ES-I3 (cell line): ENCODE measurements at regions not wholly inside any gene's neighbourhood (a gene's known extent, or its start where the extent isn't known, plus 50 kb on each side); places are given as distances from the start of the nearest gene placed in this dataset.

Experiments used
- H3K36me3 ChIP-seq: 2 replicates; pipeline ENCODE4 v1.6.1; 2013; ENCODE audit warnings: mild to moderate bottlenecking, low read length, control low read depth, moderate library complexity; ENCODE audit not compliant: insufficient read depth
- H3K4me1 ChIP-seq: 2 replicates; pipeline ENCODE4 v1.6.1; 2013; ENCODE audit warnings: mild to moderate bottlenecking, control low read depth, low read length; ENCODE audit not compliant: insufficient read depth
- H3K9ac ChIP-seq: 2 replicates; pipeline ENCODE4 v1.6.1; 2013; ENCODE audit warnings: low read depth, mild to moderate bottlenecking, low read length, moderate library complexity
- H3K9me3 ChIP-seq: 2 replicates; pipeline ENCODE4 v1.6.1; 2013; ENCODE audit warnings: mild to moderate bottlenecking, low read length, moderate library complexity; ENCODE audit not compliant: control insufficient read depth, insufficient read depth

GRCh38 chr4:111650146-111650545 is 495.1 kb upstream of the FAM241A start:
- no peaks in the 10 kb centered on the region for H3K36me3 ChIP-seq

DNA sequence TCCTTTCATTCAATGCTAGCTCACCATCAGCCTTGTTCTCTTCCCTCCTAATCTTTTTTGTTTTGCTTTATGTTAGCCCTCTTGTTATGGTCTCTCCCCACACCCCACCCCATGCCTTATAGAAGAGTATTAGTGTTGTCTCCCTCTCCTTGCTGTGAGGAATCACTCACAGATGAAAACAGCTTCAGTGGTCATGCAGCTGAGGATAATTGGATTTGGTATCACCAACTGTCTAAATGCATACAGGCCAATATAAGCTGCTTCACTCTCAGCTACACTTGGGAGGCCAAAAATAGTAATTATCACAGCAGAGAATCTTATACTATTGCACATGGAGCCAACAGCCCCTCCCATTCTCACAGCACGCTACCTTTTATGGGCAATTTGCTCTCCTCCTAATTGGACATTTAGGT is 494.6 kb upstream of the FAM241A start:
- Histone ChIP-seq H3K9me3 (no peaks in the 10 kb centered on the region), H3K36me3 (no peaks in the 10 kb centered on the region), H3K4me1 (peaks cover 28% of the 10 kb centered on the region), H3K9ac (no peak overlapping the region)

More at GRCh38 chr4:111650146-111650545, 495.1 kb upstream of the FAM241A start:
- Histone ChIP-seq H3K9ac (0 out of 2 replicates have a peak overlapping the region, but pooled peaks have one; percentile 8), H3K9me3 (no peaks in the 10 kb centered on the region), H3K4me1 (peaks cover 28% of the 10 kb centered on the region)

GRCh38 chr4:111652236-111652635 is 493.0 kb upstream of the FAM241A start:
- Histone ChIP-seq H3K9ac (no peak overlapping the region), H3K36me3 (no peaks in the 10 kb centered on the region), H3K4me1 (peaks cover 32% of the 10 kb centered on the region), H3K9me3 (no peaks in the 10 kb centered on the region)

DNA sequence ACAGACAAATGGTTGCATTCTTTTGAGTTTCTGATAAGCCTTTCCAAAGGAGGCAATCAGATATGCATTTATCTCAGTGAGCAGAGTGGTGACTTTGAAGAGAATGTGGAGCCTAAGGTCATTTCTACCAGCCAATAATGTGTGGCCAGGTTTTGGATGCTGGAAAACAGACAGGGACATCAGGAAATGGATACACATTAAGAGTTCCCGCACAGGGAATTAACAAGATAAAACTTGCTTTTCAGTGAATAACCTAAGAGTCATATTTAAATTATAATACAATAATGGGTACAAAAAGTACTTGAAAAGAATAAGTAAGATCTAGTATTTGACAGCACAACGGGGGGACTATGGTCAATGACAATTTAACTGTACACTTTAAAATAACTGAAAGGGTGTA is 492.3 kb upstream of the FAM241A start:
- H3K36me3 ChIP-seq, result no peaks in the 10 kb centered on the region
- H3K9me3 ChIP-seq, result no peaks in the 10 kb centered on the region
- H3K4me1 ChIP-seq, result peaks cover 32% of the 10 kb centered on the region
- H3K9ac ChIP-seq, result no peak overlapping the region

DNA sequence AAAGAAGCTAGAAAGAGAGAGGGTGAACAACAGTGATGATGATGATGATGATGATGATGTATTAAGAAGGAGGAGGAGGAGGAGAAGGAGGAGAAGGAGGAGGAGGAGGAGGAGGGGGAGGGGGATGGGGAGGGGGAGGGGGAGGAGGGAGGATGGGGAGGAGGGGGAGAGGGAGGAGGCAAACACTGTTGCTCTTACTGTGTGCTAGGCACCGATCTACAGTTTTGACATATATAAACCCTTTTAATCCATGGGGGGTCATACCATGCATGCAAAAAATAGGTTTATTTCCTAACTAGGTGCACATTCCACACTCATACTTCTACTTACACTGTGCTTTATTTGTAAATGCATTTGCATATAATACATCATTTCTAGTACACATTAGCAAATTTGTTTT is 482.8 kb upstream of the FAM241A start:
- no peaks in the 10 kb centered on the region for H3K9me3 ChIP-seq
- H3K36me3 ChIP-seq, result no peaks in the 10 kb centered on the region
- no peaks in the 10 kb centered on the region for H3K4me1 ChIP-seq

DNA sequence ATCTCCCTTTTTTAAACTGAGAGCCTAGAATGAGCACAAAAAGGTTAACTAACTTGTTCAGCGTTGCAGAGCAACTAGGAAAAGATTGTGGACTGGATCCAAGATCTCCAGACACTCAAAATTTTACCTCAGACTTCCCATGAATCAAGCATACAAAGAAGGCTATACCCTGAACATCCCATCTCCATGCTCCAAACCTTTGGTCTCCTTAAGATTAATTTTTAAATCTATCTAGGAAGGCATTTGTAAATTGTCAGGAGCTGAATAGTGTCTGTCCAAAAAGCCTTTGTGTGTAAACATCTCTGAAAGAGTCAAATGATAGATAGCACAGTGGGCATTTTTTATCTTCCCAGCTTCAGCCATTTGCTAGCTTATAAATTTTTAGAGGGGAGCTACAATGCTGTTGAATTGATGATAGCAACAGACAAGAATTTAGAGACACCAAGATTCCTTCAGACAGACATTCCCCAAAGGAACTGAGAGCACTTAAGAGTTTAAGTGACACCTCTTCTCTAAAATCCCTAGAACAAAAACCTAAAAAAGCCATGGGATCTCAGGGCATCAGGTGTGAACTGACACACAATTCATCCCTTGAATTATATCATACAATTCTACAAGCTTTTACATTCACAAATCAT is 480.8 kb upstream of the FAM241A start:
- Histone ChIP-seq H3K9ac (no peak overlapping the region), H3K36me3 (no peaks in the 10 kb centered on the region), H3K4me1 (no peaks in the 10 kb centered on the region), H3K9me3 (no peaks in the 10 kb centered on the region)

More for the DNA sequence above, 482.8 kb upstream of the FAM241A start:
- H3K9ac ChIP-seq, result no peak overlapping the region

DNA sequence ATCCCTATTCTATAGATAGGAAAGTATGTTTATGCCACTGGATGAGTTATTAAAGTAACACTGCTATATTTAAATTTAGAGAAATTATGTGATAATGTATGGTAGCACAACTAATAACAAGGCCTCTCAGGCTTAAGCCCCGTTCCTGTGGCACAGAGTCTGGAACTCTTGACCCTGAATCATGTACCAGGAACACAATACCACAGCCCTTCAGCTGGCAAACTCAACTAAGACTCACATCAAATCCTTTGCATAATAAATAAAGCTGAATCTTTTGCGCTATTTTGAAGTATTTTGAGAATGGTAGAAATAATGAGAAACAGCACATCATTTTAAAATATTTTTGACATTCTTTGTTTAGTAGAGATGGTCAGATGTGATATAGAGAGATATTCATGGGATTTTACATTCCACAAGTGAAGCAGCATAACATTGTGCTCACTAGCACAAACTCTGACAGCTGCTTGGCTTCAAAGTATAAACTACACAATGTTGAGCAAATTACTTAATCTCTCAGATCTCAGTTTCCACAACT is 478.4 kb upstream of the FAM241A start:
- no peaks in the 10 kb centered on the region for H3K9me3 ChIP-seq
- H3K9ac ChIP-seq, result no peak overlapping the region
- no peaks in the 10 kb centered on the region for H3K4me1 ChIP-seq
- no peaks in the 10 kb centered on the region for H3K36me3 ChIP-seq

DNA sequence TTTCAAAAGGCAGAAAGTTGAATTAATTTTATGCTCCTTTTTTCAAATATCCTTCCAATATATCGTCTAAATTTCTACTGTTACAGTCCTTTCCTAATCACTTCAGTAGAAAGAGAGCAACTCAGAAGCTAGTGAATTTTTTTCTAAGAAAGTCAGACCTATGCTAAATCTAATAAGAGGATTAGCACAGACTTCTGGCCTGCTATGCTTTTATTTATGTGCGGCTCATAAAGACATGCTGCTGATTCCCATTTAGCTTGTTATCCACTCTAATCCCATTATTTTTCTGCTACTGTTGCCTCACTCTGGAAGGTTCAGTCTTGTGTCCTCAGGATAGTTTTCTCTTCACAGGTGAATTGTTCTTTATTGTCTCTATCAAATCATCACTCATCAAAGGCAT is 473.5 kb upstream of the FAM241A start:
- Histone ChIP-seq H3K36me3 (no peaks in the 10 kb centered on the region), H3K4me1 (no peaks in the 10 kb centered on the region), H3K9me3 (no peaks in the 10 kb centered on the region), H3K9ac (no peak overlapping the region)

DNA sequence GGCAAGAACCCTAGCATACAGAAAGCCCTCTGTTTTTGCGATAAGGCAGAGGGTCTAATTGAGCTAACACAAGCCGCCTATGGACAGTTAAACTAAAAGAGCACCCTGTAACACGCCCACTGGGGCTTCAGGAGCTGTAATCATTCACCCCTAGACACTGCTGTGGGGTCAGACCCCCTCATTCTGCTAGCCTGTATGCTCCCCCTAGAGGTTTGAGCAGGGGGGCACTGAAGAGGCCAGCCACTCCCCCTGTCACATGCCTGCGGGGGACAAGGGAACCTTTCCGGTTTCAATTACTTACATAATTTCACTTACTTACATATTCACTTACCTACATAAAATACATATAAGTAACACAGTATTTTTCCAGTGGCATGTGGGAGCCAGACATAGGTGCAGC is 469.5 kb upstream of the FAM241A start:
- H3K4me1 ChIP-seq, result no peaks in the 10 kb centered on the region
- no peaks in the 10 kb centered on the region for H3K36me3 ChIP-seq
- H3K9me3 ChIP-seq, result no peaks in the 10 kb centered on the region
- no peak overlapping the region for H3K9ac ChIP-seq

DNA sequence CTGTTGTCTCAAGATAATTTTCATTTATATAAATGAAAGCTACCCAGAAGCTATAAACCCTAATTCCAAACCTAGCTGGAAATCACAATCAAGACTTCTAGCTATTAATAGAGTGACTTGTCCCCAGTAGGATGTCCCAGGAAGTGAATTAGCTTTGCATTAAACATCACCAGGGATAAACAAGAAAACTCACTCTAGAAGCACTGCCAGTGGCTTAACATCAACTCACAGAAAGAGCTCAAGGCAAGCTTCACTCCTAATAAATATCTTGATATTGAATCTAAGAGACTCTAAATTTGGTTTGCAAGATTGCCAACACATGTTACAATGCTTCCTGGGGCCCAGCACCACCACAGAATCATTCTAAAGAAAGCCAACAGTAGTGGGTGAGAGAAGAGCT is 468.7 kb upstream of the FAM241A start:
- H3K9ac ChIP-seq, result no peak overlapping the region
- no peaks in the 10 kb centered on the region for H3K9me3 ChIP-seq

GRCh38 chr4:111678479-111678878 is 466.8 kb upstream of the FAM241A start:
- H3K36me3 ChIP-seq, result no peaks in the 10 kb centered on the region
- no peaks in the 10 kb centered on the region for H3K9me3 ChIP-seq
- no peaks in the 10 kb centered on the region for H3K4me1 ChIP-seq
- H3K9ac ChIP-seq, result no peak overlapping the region

More for the DNA sequence above, 468.7 kb upstream of the FAM241A start:
- Histone ChIP-seq H3K36me3 (no peaks in the 10 kb centered on the region), H3K4me1 (no peaks in the 10 kb centered on the region)

DNA sequence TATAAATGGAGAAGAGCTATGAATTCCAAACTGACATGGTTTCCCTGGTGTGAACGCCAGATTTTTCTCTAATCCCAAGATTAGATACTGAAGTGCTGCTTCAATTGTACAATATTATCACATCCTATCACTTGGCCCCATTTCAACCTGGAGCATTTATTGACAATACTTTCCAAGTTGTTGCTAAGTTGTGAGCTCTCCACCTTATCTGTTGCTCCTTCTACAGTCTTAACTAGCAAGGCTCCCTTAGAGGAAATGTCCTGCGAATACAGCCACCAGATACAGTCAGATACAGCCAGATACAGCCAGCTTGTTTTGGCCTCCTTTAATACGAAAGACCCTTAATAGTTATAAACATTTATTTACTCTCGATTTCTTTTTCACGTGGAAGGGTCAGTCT is 466.3 kb upstream of the FAM241A start:
- Histone ChIP-seq H3K9ac (no peak overlapping the region), H3K36me3 (no peaks in the 10 kb centered on the region), H3K4me1 (no peaks in the 10 kb centered on the region), H3K9me3 (no peaks in the 10 kb centered on the region)

GRCh38 chr4:111681270-111681669 is 464.0 kb upstream of the FAM241A start:
- Histone ChIP-seq H3K4me1 (no peaks in the 10 kb centered on the region), H3K9ac (no peak overlapping the region)

GRCh38 chr4:111681751-111682150 is 463.5 kb upstream of the FAM241A start:
- Histone ChIP-seq H3K9me3 (no peaks in the 10 kb centered on the region), H3K4me1 (no peaks in the 10 kb centered on the region), H3K36me3 (no peaks in the 10 kb centered on the region), H3K9ac (no peak overlapping the region)

More at GRCh38 chr4:111681270-111681669, 464.0 kb upstream of the FAM241A start:
- no peaks in the 10 kb centered on the region for H3K36me3 ChIP-seq
- H3K9me3 ChIP-seq, result no peaks in the 10 kb centered on the region

- Histone ChIP-seq H3K9ac (no peak overlapping the region), H3K9me3 (no peaks in the 10 kb centered on the region), H3K36me3 (no peaks in the 10 kb centered on the region), H3K4me1 (no peaks in the 10 kb centered on the region)
Observed at GRCh38 chr4:111685205-111685604, 460.0 kb upstream of the FAM241A start.
